ENCODE measurements at regions not wholly inside any gene's neighbourhood (a gene's known extent, or its start where the extent isn't known, plus 50 kb on each side); places are given as distances from the start of the nearest gene placed in this dataset.

GRCh38 chr6:137768935-137769334 is 98.1 kb upstream of the TNFAIP3 start:
- TF ChIP-seq TCF12 (IDR thresholded peaks at IDR 0.05; ENCODE audit: low read depth) = no peak
- TF ChIP-seq TAF1 (IDR thresholded peaks at IDR 0.05; ENCODE audit: low read depth) = no peak
- TF ChIP-seq, protein P1, sequence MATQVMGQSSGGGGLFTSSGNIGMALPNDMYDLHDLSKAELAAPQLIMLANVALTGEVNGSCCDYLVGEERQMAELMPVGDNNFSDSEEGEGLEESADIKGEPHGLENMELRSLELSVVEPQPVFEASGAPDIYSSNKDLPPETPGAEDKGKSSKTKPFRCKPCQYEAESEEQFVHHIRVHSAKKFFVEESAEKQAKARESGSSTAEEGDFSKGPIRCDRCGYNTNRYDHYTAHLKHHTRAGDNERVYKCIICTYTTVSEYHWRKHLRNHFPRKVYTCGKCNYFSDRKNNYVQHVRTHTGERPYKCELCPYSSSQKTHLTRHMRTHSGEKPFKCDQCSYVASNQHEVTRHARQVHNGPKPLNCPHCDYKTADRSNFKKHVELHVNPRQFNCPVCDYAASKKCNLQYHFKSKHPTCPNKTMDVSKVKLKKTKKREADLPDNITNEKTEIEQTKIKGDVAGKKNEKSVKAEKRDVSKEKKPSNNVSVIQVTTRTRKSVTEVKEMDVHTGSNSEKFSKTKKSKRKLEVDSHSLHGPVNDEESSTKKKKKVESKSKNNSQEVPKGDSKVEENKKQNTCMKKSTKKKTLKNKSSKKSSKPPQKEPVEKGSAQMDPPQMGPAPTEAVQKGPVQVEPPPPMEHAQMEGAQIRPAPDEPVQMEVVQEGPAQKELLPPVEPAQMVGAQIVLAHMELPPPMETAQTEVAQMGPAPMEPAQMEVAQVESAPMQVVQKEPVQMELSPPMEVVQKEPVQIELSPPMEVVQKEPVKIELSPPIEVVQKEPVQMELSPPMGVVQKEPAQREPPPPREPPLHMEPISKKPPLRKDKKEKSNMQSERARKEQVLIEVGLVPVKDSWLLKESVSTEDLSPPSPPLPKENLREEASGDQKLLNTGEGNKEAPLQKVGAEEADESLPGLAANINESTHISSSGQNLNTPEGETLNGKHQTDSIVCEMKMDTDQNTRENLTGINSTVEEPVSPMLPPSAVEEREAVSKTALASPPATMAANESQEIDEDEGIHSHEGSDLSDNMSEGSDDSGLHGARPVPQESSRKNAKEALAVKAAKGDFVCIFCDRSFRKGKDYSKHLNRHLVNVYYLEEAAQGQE (IDR thresholded peaks at IDR 0.05; ENCODE audit: low read depth) = no peak
- no peak for TF ChIP-seq NFIC (IDR thresholded peaks at IDR 0.05)
- no peak for TF ChIP-seq CEBPB (IDR thresholded peaks at IDR 0.05)

DNA sequence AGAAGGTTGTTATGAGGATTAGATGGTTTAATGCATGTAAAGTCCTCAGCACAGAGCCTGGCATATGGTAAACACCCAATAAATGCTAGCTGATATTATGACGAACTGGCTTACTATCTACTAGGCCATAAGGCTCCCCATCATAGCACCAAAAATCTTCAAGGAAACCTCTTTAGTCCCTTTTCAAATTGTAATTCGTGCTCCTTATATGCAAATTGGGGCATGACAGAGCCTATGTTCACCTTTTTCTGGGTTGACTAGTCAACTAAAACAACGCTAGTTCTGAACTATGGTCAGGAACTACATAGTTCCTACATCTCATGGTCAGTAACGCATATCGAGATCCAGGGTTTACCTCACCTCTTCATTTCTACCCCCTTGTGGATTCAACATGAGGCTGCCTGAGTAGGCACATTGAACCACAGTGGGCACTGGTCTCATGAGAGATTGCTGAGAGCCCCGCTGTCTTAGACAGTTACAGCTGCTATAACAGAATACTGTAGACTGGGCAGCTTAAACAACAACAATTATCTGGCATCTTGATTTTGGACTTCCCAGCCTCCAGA is 97.2 kb upstream of the TNFAIP3 start:
- TF ChIP-seq, protein P2, sequence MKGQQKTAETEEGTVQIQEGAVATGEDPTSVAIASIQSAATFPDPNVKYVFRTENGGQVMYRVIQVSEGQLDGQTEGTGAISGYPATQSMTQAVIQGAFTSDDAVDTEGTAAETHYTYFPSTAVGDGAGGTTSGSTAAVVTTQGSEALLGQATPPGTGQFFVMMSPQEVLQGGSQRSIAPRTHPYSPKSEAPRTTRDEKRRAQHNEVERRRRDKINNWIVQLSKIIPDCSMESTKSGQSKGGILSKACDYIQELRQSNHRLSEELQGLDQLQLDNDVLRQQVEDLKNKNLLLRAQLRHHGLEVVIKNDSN (IDR thresholded peaks at IDR 0.05) = no peak
- TF ChIP-seq NFIC (IDR thresholded peaks at IDR 0.05) (no peak), RAD21 (IDR thresholded peaks at IDR 0.05; ENCODE audit: low read depth) (no peak), CEBPB (IDR thresholded peaks at IDR 0.05) (no peak), YY1 (IDR thresholded peaks at IDR 0.05; ENCODE audit: low read depth) (no peak), EP300 (IDR thresholded peaks at IDR 0.05; ENCODE audit: borderline replicate concordance) (no peak), CREB1 (IDR thresholded peaks at IDR 0.05; ENCODE audit: low read depth) (no peak), EGR1 (IDR thresholded peaks at IDR 0.05) (no peak), FOXM1 (IDR thresholded peaks at IDR 0.05; ENCODE audit: borderline replicate concordance, low read depth) (no peak), MAX (IDR thresholded peaks at IDR 0.05) (no peak), TAF1 (IDR thresholded peaks at IDR 0.05; ENCODE audit: low read depth) (no peak), TEAD4 (IDR thresholded peaks at IDR 0.05) (no peak), ZBTB7A (IDR thresholded peaks at IDR 0.05; ENCODE audit: low read depth) (no peak), TCF12 (IDR thresholded peaks at IDR 0.05; ENCODE audit: low read depth) (no peak)
- TF ChIP-seq, protein P1 (IDR thresholded peaks at IDR 0.05; ENCODE audit: low read depth) = no peak

- no peak for TF ChIP-seq EP300 (IDR thresholded peaks at IDR 0.05; ENCODE audit: borderline replicate concordance)
- TF ChIP-seq FOXM1 (IDR thresholded peaks at IDR 0.05; ENCODE audit: borderline replicate concordance, low read depth) = no peak
Measured at GRCh38 chr6:137772541-137773250, 94.4 kb upstream of the TNFAIP3 start.

DNA sequence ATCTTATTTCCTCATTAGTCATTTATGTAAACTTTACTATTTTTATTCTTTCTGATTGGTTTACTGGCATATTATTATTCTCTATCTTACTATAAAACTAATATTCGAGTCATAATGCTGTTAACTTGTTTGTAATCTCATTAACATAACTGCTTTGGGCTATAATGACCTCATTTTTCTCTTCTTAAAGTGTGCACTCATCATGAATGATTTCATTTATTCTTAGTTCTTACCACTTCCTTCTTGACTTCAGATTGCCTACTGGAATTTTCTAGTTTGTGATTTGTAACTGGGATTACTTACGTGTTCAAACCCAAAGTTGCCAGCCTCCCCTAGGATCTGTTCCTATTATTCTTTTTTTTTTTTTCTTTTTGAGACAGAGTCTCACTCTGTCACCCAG is 91.8 kb upstream of the TNFAIP3 start:
- TF ChIP-seq, protein P2 (IDR thresholded peaks at IDR 0.05) = no peak
- TF ChIP-seq, protein P1 (IDR thresholded peaks at IDR 0.05; ENCODE audit: low read depth) = no peak
- TF ChIP-seq EP300 (IDR thresholded peaks at IDR 0.05; ENCODE audit: borderline replicate concordance) (no peak), TCF12 (IDR thresholded peaks at IDR 0.05; ENCODE audit: low read depth) (no peak), CREB1 (IDR thresholded peaks at IDR 0.05; ENCODE audit: low read depth) (no peak), EGR1 (IDR thresholded peaks at IDR 0.05) (no peak), RAD21 (IDR thresholded peaks at IDR 0.05; ENCODE audit: low read depth) (no peak), YY1 (IDR thresholded peaks at IDR 0.05; ENCODE audit: low read depth) (no peak), TEAD4 (IDR thresholded peaks at IDR 0.05) (no peak), MAX (IDR thresholded peaks at IDR 0.05) (no peak), NFIC (IDR thresholded peaks at IDR 0.05) (no peak)
